ENCODE measurements at regions not wholly inside any gene's neighbourhood (a gene's known extent, or its start where the extent isn't known, plus 50 kb on each side); places are given as distances from the start of the nearest gene placed in this dataset.

- TF ChIP-seq GATA2 (IDR thresholded peaks at IDR 0.05; ENCODE audit: low read depth, low read length) = no peak
- no peak for TF ChIP-seq GATA3 (IDR thresholded peaks at IDR 0.05; ENCODE audit: low read depth, low read length)
Observed at GRCh38 chr5:58273711-58274110, 186.2 kb downstream of the PLK2 start.
